ENCODE measurements at regions not wholly inside any gene's neighbourhood (a gene's known extent, or its start where the extent isn't known, plus 50 kb on each side); places are given as distances from the start of the nearest gene placed in this dataset.
A peak's percentile ranks its signal among the peaks of the same experiment; 100 is the strongest.

GRCh38 chrX:109827772-109828171 is 94.7 kb upstream of the ACSL4 start:
- DNase-seq (ENCODE audit: extremely low spot score): no peak
- ChIA-PET POLR2A (no interaction called here), CTCF (interaction anchor here (0.8 to 1.9 kb wide), 7 partner anchors 8 to 44 kb away, joined by 3 to 9 read pairs (median 4); no protein-coding TSS in a partner anchor)
- TF ChIP-seq CTCF (IDR thresholded peaks at IDR 0.05; ENCODE audit: control extremely low read depth, extremely low read depth, low read depth, missing control alignments): no peak

GRCh38 chrX:109830157-109830703 is 97.2 kb upstream of the ACSL4 start:
- ChIA-PET POLR2A (no interaction called here), CTCF (interaction anchor here (0.9 to 2.7 kb wide), 3 partner anchors 8 to 27 kb away, joined by 3 to 8 read pairs (median 6); no protein-coding TSS in a partner anchor)
- TF ChIP-seq CTCF (IDR thresholded peaks at IDR 0.05; ENCODE audit: control extremely low read depth, extremely low read depth, low read depth, missing control alignments): no peak
- DNase-seq (ENCODE audit: extremely low spot score): no peak

- CTCF ChIA-PET: interaction anchor here (0.9 to 2.7 kb wide), 4 partner anchors 8 to 38 kb away, joined by 3 to 8 read pairs (median 4); no protein-coding TSS in a partner anchor
- peak; percentile 30 for DNase-seq (ENCODE audit: extremely low spot score)
- TF ChIP-seq CTCF (IDR thresholded peaks at IDR 0.05; ENCODE audit: control extremely low read depth, extremely low read depth, low read depth, missing control alignments): no peak
- POLR2A ChIA-PET: no interaction called here
Observed at GRCh38 chrX:109830704-109831206, 97.7 kb upstream of the ACSL4 start.

- no peak for DNase-seq (ENCODE audit: extremely low spot score)
- POLR2A ChIA-PET: no interaction called here
- TF ChIP-seq CTCF (IDR thresholded peaks at IDR 0.05; ENCODE audit: control extremely low read depth, extremely low read depth, low read depth, missing control alignments): no peak
- CTCF ChIA-PET: interaction anchor here (1.1 to 2.7 kb wide), 3 partner anchors 9 to 39 kb away, joined by 3 to 8 read pairs (median 3); no protein-coding TSS in a partner anchor
Observed at GRCh38 chrX:109831326-109831985, 98.4 kb upstream of the ACSL4 start.

- no peak for DNase-seq (ENCODE audit: extremely low spot score)
- POLR2A ChIA-PET: no interaction called here
Observed at GRCh38 chrX:109839694-109840567, 106.9 kb upstream of the ACSL4 start.

More at GRCh38 chrX:109839694-109840567, 106.9 kb upstream of the ACSL4 start:
- CTCF ChIA-PET: interaction anchor here (1.3 to 1.9 kb wide), 2 partner anchors 16 to 17 kb away, joined by 3 to 5 read pairs; no protein-coding TSS in a partner anchor
- no peak for TF ChIP-seq CTCF (IDR thresholded peaks at IDR 0.05; ENCODE audit: control extremely low read depth, extremely low read depth, low read depth, missing control alignments)
